HepG2 (cell line): ENCODE measurements at regions not wholly inside any gene's neighbourhood (a gene's known extent, or its start where the extent isn't known, plus 50 kb on each side); places are given as distances from the start of the nearest gene placed in this dataset.

Source experiments
- ATAC-seq: fragments of 200-7000 bp; cut with Tn5 transposase; 3 replicates; pipeline ENCODE4 v1.9.1; 2020; ENCODE audit warnings: mild to moderate bottlenecking, moderate library complexity
- BruUV-seq: library from RNA; stranded (reverse); fragments of 400-500 nt; replicated peaks from 2 replicates; lab custom pipeline; 2021; lab: Mats Ljungman, UMichigan
- CTCF ChIA-PET: fragments of 300-600 bp; formaldehyde crosslinking; extraction: SDS; loops from one replicate; lab custom pipeline; 2021; ENCODE audit warnings: low total read pairs, inconsistent platforms, low intra/inter-chr PET ratio; lab: Yijun Ruan, JAX
- POLR2A ChIA-PET: fragments of 350-600 bp; sonication (Branson Sonifier 250); formaldehyde crosslinking; loops from one replicate; lab custom pipeline; 2020; ENCODE audit warnings: antibody characterized with exemption, inconsistent platforms; lab: Yijun Ruan, JAX
- DNase-seq: peaks from one replicate; pipeline ENCODE4 v3.0.0-alpha.2; 2015; ENCODE audit warnings: low spot score
- FAIRE-seq: peaks from 3 replicates; lab custom pipeline; 2011; peaks lifted over from hg19 to GRCh38; lab: Jason Lieb, UNC
- H2AFZ ChIP-seq: one replicate; pipeline ENCODE4 v1.6.1; 2011; ENCODE audit warnings: low read length, inconsistent platforms
- H3K27ac ChIP-seq: fragments of 300-600 bp; 3 replicates; pipeline ENCODE4 v1.8.0; 2011; ENCODE audit warnings: mixed run types, mild to moderate bottlenecking, mixed read lengths, low read length, inconsistent platforms; ENCODE audit not compliant: insufficient read depth; ENCODE audit errors: extremely low read length
- H3K27me3 ChIP-seq, 2 experiments: fragments of 200-600 bp in 1 of 2; 2 replicates in 1 of 2; 3 replicates in 1 of 2; pipeline versions ENCODE4 v1.6.0 to v1.8.0; 2011; ENCODE audit warnings: low read length in 2 of 2, mild to moderate bottlenecking in 2 of 2, moderate library complexity in 2 of 2, inconsistent platforms in 1 of 2; ENCODE audit not compliant: insufficient read depth in 2 of 2, control insufficient read depth in 1 of 2
- H3K36me3 ChIP-seq, 2 experiments: fragments of 200-600 bp in 1 of 2; replicated peaks in 1 of 2; 2 replicates in 1 of 2; 3 replicates in 1 of 2; pipeline versions ENCODE4 v1.5.1 to v1.8.0; 2011; ENCODE audit warnings: low read length in 2 of 2, inconsistent platforms in 1 of 2; ENCODE audit not compliant: insufficient read depth in 2 of 2, control insufficient read depth in 1 of 2
- H3K4me1 ChIP-seq: 2 replicates; pipeline ENCODE4 v1.5.1; 2012; ENCODE audit warnings: low read length, inconsistent platforms; ENCODE audit not compliant: insufficient read depth
- H3K4me2 ChIP-seq: 2 replicates; pipeline ENCODE4 v1.6.0; 2011; ENCODE audit warnings: low read depth, low read length, inconsistent platforms
- H3K4me3 ChIP-seq, 3 experiments: fragments of 200-600 bp in 1 of 3; sonication (generic), shearing (Covaris generic) in 1 of 3; replicated peaks in 1 of 3; 2 replicates each; pipeline ENCODE4 v1.5.1; 2011 to 2016; ENCODE audit warnings: low read length in 3 of 3, inconsistent platforms in 2 of 3, low read depth in 2 of 3, mild to moderate bottlenecking in 2 of 3, control low read depth in 1 of 3, mixed read lengths in 1 of 3; ENCODE audit not compliant: insufficient read depth in 1 of 3
- H3K79me2 ChIP-seq: one replicate; pipeline ENCODE4 v1.6.1; 2011; ENCODE audit warnings: low read length, inconsistent platforms; ENCODE audit not compliant: insufficient read depth
- H3K9ac ChIP-seq: 2 replicates; pipeline ENCODE4 v1.6.0; 2011; ENCODE audit warnings: mild to moderate bottlenecking, low read depth, low read length, inconsistent platforms; ENCODE audit not compliant: insufficient read depth
- H3K9me3 ChIP-seq: 2 replicates; pipeline ENCODE4 v1.5.1; 2012; ENCODE audit warnings: mild to moderate bottlenecking, low read length
- H4K20me1 ChIP-seq: 2 replicates; pipeline ENCODE4 v1.6.0; 2011; ENCODE audit warnings: inconsistent platforms, mild to moderate bottlenecking, low read length, moderate library complexity; ENCODE audit not compliant: insufficient read depth
- ADNP ChIP-seq: sonication (generic); formaldehyde crosslinking; IDR thresholded peaks from 2 replicates; pipeline ENCODE4 v1.4.0; 2020; ENCODE audit warnings: missing genetic modification reagents
- HNRNPL ChIP-seq: fragments of 200-400 bp; formaldehyde crosslinking; IDR thresholded peaks from 2 replicates; pipeline ENCODE4 v1.6.1; 2017; ENCODE audit warnings: mild to moderate bottlenecking, low read depth, low read length
- KLF13 ChIP-seq: sonication (generic); formaldehyde crosslinking; IDR thresholded peaks from 2 replicates; pipeline ENCODE4 v1.4.0; 2020; ENCODE audit warnings: mild to moderate bottlenecking, missing genetic modification reagents
- MAZ ChIP-seq, 2 experiments: sonication (generic) in 1 of 2; formaldehyde crosslinking in 1 of 2; IDR thresholded peaks; 2 replicates each; pipeline versions ENCODE4 v1.5.0 to v1.6.1; 2012 to 2020; ENCODE audit warnings: low read depth in 2 of 2, mild to moderate bottlenecking in 2 of 2, borderline replicate concordance in 1 of 2, improper control_type of control experiment in 1 of 2, low read length in 1 of 2, missing genetic modification reagents in 1 of 2, moderate library complexity in 1 of 2
- MIXL1 ChIP-seq: IDR thresholded peaks from 2 replicates; pipeline ENCODE4 v1.6.1; 2016
- NCOA2 ChIP-seq: sonication (generic); formaldehyde crosslinking; IDR thresholded peaks from 2 replicates; pipeline ENCODE4 v1.8.0; 2022; ENCODE audit warnings: inconsistent platforms
- PHF5A ChIP-seq: IDR thresholded peaks from one replicate; pipeline ENCODE4 v1.6.1; 2018; ENCODE audit warnings: low read depth, missing genetic modification reagents; ENCODE audit not compliant: unreplicated experiment
- PITX1 ChIP-seq: sonication (generic); formaldehyde crosslinking; IDR thresholded peaks from 2 replicates; pipeline ENCODE4 v1.5.1; 2020; ENCODE audit warnings: mild to moderate bottlenecking, missing genetic modification reagents
- SATB2 ChIP-seq: sonication (generic); formaldehyde crosslinking; IDR thresholded peaks from 2 replicates; pipeline ENCODE4 v1.5.0; 2020; ENCODE audit warnings: missing genetic modification reagents
- SCMH1 ChIP-seq: sonication (generic); formaldehyde crosslinking; IDR thresholded peaks from 2 replicates; pipeline ENCODE4 v1.9.0; 2021; ENCODE audit warnings: missing genetic modification reagents, mild to moderate bottlenecking, borderline replicate concordance
- SETDB1 ChIP-seq: sonication (generic); formaldehyde crosslinking; IDR thresholded peaks from 2 replicates; pipeline ENCODE4 v1.5.1; 2020; ENCODE audit warnings: missing genetic modification reagents, mild to moderate bottlenecking, borderline replicate concordance
- SIN3B ChIP-seq: fragments of 150-350 bp; IDR thresholded peaks from 2 replicates; pipeline ENCODE4 v1.6.1; 2014; ENCODE audit warnings: low read length
- SRSF9 ChIP-seq: fragments of 200-400 bp; formaldehyde crosslinking; IDR thresholded peaks from 2 replicates; pipeline ENCODE4 v1.6.1; 2018; ENCODE audit warnings: borderline replicate concordance, mild to moderate bottlenecking, low read depth, low read length; ENCODE audit not compliant: insufficient read depth, poor library complexity, severe bottlenecking
- TAF15 ChIP-seq: fragments of 200-400 bp; formaldehyde crosslinking; IDR thresholded peaks from one replicate; pipeline ENCODE4 v1.6.1; 2018; ENCODE audit warnings: mild to moderate bottlenecking, low read depth, low read length; ENCODE audit not compliant: poor library complexity, severe bottlenecking
- TP53 ChIP-seq: sonication (generic); formaldehyde crosslinking; conservative IDR thresholded peaks from 2 replicates; pipeline ENCODE4 v1.4.0; 2020; ENCODE audit warnings: missing genetic modification reagents
- YEATS4 ChIP-seq: sonication (generic); formaldehyde crosslinking; IDR thresholded peaks from 2 replicates; pipeline ENCODE4 v1.4.0; 2020; ENCODE audit warnings: missing genetic modification reagents, borderline replicate concordance
- ZC3H13 ChIP-seq: sonication (generic); formaldehyde crosslinking; IDR thresholded peaks from 2 replicates; pipeline ENCODE4 v1.8.1; 2023; ENCODE audit warnings: mild to moderate bottlenecking, missing genetic modification reagents, moderate library complexity
- ZNF33B ChIP-seq: sonication (generic); formaldehyde crosslinking; IDR thresholded peaks from 2 replicates; pipeline ENCODE4 v1.5.1; 2020; ENCODE audit warnings: mild to moderate bottlenecking, missing genetic modification reagents
- ZNF383 ChIP-seq: sonication (generic); formaldehyde crosslinking; IDR thresholded peaks from 2 replicates; pipeline ENCODE4 v1.4.0; 2020; ENCODE audit warnings: missing genetic modification reagents, mild to moderate bottlenecking, borderline replicate concordance
- ZNF761 ChIP-seq: sonication (generic); formaldehyde crosslinking; conservative IDR thresholded peaks from 2 replicates; pipeline ENCODE4 v1.4.0; 2020; ENCODE audit warnings: mild to moderate bottlenecking, missing genetic modification reagents
- WGBS: methylation state at CpG from one replicate; pipeline ENCODE4 v1.1.6; 2017; ENCODE audit warnings: low lambda C conversion rate; 5-methylcytosine and 5-hydroxymethylcytosine counted together
- in situ Hi-C: cut with HindIII; loops from 2 replicates; pipeline ENCODE4 v1.10.0; 2017; ENCODE audit warnings: low pct_unique_long_range_greater_than_20kb; ENCODE audit not compliant: extremely low pct_ligation_motif_present
- intact Hi-C: fragments of 100-400 bp; cut with micrococcal nuclease; formaldehyde crosslinking; loops from one replicate; pipeline ENCODE4 v1.10.0; 2022; ENCODE audit not compliant: unreplicated experiment
- TF ChIP-seq, protein P1 (sequence below): sonication (generic); formaldehyde crosslinking; IDR thresholded peaks from 2 replicates; pipeline ENCODE4 v1.4.0; 2020; ENCODE audit warnings: missing genetic modification reagents, borderline replicate concordance
- TF ChIP-seq, protein P2 (sequence below): sonication (generic); formaldehyde crosslinking; IDR thresholded peaks from 2 replicates; pipeline ENCODE4 v1.8.0; 2022; ENCODE audit warnings: missing genetic modification reagents, low read depth, mild to moderate bottlenecking, borderline replicate concordance

DNA sequence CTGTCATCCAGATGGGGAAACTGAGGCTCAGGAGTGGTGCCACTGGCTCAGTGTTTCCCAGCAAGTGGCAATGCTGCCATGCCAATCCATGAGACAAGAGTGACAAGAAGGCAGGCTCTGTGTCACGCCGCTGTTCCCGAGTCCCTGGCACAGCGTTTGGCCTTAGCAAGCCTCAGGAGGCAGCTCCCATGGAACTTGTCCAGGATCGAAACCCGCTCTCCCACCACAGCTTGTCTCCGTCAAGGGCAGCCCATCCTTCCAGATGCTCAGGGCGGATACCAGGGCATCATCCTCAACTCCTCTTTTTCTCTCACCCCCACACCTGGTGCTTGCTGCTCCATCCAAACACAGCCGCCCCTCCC, 110.6 kb upstream of the PTPN1 start:
- no peaks in the 10 kb centered on the region for H3K79me2 ChIP-seq
- intact Hi-C loops, result loop anchor here (1.0 to 5.0 kb wide), 2 partner anchors 9 to 207 kb away; partner anchors contain the start of gene CEBPB
- H3K9ac ChIP-seq, result peak overlapping the region; percentile 81
- H3K27ac ChIP-seq, result peak overlapping the region; percentile 91
- peak overlapping the region; percentile 13 to 64 (median 37); a peak in 5 of 6 replicates for H3K4me3 ChIP-seq
- in situ Hi-C loops, result no loop called here
- TSS peak; percentile 85 for BruUV-seq
- H3K4me1 ChIP-seq, result peaks cover 100% of the 10 kb centered on the region
- no peak for FAIRE-seq
- no peak for DNase-seq
- peak; percentile 43 for ATAC-seq
- POLR2A ChIA-PET, result interaction anchor here (1.0 to 9.9 kb wide), 38 partner anchors 9 to 1214 kb away, joined by 3 to 299 read pairs (median 8); partner anchors contain the start of genes CEBPB and PTPN1
- WGBS, result 5% methylated on average over 9 of the region's 9 CpGs
- CTCF ChIA-PET, result interaction anchor here (1.8 kb wide), 1 partner anchor 61 kb away, joined by 10 read pairs; no protein-coding TSS in a partner anchor
- H3K36me3 ChIP-seq, result no peaks in the 10 kb centered on the region
- H3K27me3 ChIP-seq, result no peaks in the 10 kb centered on the region
- peak overlapping the region; percentile 95 for H3K4me2 ChIP-seq
- H4K20me1 ChIP-seq, result no peaks in the 10 kb centered on the region
- no peaks in the 10 kb centered on the region for H3K9me3 ChIP-seq
- H2AFZ ChIP-seq, result no peak overlapping the region
- TF ChIP-seq PHF5A (CRISPR knock-in tag), result no peak
- TF ChIP-seq SRSF9, result no peak
- peak; percentile 90 for TF ChIP-seq HNRNPL
- TF ChIP-seq NCOA2 (CRISPR knock-in tag), result no peak
- TF ChIP-seq SATB2 (CRISPR knock-in tag), result 0 out of 2 replicates have a peak, but pooled peaks have one; percentile 40
- no peak for TF ChIP-seq ZNF761 (CRISPR knock-in tag)
- TF ChIP-seq SETDB1, result no peak
- no peak for TF ChIP-seq ZC3H13
- 0 out of 2 replicates have a peak, but pooled peaks have one; percentile 19 for TF ChIP-seq YEATS4 (CRISPR knock-in tag)
- no peak for TF ChIP-seq SCMH1 (CRISPR knock-in tag)
- no peak; the same call in 1 of the 2 replicates for TF ChIP-seq TP53 (CRISPR knock-in tag)
- TF ChIP-seq ADNP (CRISPR knock-in tag), result 0 out of 2 replicates have a peak, but pooled peaks have one; percentile 54
- TF ChIP-seq ZNF383 (CRISPR knock-in tag), result no peak
- TF ChIP-seq MAZ (IDR thresholded peaks at IDR 0.05; ENCODE audit: borderline replicate concordance, low read depth, low read length), result no peak
- peak; percentile 31; the same call in 1 of the 2 replicates for TF ChIP-seq MAZ (CRISPR knock-in tag; IDR thresholded peaks at IDR 0.05; ENCODE audit: low read depth)
- peak; percentile 47; the same call in 1 of the 2 replicates for TF ChIP-seq KLF13 (CRISPR knock-in tag)
- no peak for TF ChIP-seq ZNF33B (CRISPR knock-in tag)
- TF ChIP-seq, protein P1, sequence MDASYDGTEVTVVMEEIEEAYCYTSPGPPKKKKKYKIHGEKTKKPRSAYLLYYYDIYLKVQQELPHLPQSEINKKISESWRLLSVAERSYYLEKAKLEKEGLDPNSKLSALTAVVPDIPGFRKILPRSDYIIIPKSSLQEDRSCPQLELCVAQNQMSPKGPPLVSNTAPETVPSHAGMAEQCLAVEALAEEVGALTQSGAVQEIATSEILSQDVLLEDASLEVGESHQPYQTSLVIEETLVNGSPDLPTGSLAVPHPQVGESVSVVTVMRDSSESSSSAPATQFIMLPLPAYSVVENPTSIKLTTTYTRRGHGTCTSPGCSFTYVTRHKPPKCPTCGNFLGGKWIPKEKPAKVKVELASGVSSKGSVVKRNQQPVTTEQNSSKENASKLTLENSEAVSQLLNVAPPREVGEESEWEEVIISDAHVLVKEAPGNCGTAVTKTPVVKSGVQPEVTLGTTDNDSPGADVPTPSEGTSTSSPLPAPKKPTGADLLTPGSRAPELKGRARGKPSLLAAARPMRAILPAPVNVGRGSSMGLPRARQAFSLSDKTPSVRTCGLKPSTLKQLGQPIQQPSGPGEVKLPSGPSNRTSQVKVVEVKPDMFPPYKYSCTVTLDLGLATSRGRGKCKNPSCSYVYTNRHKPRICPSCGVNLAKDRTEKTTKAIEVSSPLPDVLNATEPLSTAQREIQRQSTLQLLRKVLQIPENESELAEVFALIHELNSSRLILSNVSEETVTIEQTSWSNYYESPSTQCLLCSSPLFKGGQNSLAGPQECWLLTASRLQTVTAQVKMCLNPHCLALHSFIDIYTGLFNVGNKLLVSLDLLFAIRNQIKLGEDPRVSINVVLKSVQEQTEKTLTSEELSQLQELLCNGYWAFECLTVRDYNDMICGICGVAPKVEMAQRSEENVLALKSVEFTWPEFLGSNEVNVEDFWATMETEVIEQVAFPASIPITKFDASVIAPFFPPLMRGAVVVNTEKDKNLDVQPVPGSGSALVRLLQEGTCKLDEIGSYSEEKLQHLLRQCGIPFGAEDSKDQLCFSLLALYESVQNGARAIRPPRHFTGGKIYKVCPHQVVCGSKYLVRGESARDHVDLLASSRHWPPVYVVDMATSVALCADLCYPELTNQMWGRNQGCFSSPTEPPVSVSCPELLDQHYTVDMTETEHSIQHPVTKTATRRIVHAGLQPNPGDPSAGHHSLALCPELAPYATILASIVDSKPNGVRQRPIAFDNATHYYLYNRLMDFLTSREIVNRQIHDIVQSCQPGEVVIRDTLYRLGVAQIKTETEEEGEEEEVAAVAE (CRISPR knock-in tag), result no peak
- no peak for TF ChIP-seq PITX1
- TF ChIP-seq MIXL1 (CRISPR knock-in tag), result no peak
- TF ChIP-seq TAF15, result no peak
- TF ChIP-seq SIN3B, result no peak
- TF ChIP-seq, protein P2, sequence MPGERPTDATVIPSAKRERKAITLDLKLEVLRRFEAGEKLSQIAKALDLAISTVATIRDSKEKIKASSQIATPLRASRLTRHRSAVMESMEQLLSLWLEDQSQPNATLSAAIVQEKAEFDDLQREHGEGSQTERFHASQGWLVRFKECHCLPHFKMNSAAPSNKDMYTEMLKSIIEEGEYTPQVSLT, result no peak
